NCI-H146 treated with DMSO at 0.1 percent for 48 hours (cell line): ENCODE measurements at regions not wholly inside any gene's neighbourhood (a gene's known extent, or its start where the extent isn't known, plus 50 kb on each side); places are given as distances from the start of the nearest gene placed in this dataset.
"Not testable (repeated sequence)": the region's sequence is repeated elsewhere in the genome, so short reads cannot be mapped to it uniquely, and the experiment has no call there.

Experiments
- DNase-seq: peaks from one replicate; lab custom pipeline; 2025; ENCODE audit not compliant: unreplicated experiment; lab: John Stamatoyannopoulos, UW

- no peak for DNase-seq
Observed at GRCh38 chr12:33192226-33192625, 247.4 kb downstream of the SYT10 start.

- DNase-seq = no peak
Observed at GRCh38 chr12:33187409-33187808, 252.2 kb downstream of the SYT10 start.

GRCh38 chr12:33184161-33184560, 255.5 kb downstream of the SYT10 start:
- no peak for DNase-seq

- no peak for DNase-seq
Observed at GRCh38 chr12:33182485-33182884, 257.1 kb downstream of the SYT10 start.

DNA sequence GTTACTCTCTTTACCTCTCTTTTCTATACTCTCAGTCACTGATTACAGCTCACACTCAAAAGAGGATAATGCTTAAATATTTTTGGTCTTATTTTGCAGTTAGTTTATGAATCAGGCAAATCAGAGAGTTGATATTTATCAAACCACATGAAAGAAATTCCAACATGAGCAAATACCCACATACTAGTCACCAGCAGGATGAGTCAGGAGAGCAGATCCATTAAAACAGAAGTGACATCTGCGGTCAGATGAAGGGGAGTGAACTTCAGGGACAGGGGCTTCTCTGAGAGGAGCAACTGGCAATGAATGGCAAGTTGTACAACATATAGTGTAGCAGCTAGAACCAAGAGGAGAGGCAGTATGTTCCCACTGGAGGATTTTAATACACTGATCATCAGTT, 258.7 kb downstream of the SYT10 start:
- no peak for DNase-seq

DNA sequence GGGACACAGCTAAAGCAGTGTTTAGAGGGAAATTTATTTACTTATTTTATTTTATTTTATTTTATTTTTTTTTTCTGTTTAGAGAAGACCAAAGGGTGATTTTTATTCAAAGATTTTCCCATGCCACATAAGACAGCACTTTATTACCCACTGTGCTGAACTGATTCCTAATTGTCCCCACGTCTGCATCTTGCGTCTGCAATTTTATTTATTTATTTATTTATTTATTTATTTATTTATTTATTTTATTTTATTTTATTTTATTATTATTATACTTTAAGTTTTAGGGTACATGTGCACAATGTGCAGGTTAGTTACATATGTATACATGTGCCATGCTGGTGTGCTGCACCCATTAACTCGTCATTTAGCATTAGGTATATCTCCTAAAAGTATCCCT, 269.7 kb upstream of the PKP2 start:
- DNase-seq = not testable (repeated sequence)

DNA sequence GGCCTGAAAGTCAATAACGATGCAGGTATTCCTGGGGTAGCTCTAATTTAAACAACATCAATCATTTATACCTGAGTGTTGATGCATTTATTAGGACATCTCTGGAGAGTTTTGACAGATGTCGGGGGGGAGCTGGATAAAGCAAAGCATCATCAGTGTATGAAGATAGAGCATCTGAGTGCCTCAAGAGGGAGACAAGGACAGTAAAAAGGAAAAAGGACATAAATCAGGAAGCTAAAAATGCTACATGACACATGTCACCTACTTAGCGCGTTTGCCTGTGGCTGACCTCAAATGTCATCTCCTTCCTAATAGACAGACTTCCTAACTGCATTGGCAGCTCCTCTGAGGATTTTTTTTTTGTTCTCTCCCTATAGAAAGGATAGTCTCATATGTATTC, 259.5 kb upstream of the PKP2 start:
- no peak for DNase-seq

DNA sequence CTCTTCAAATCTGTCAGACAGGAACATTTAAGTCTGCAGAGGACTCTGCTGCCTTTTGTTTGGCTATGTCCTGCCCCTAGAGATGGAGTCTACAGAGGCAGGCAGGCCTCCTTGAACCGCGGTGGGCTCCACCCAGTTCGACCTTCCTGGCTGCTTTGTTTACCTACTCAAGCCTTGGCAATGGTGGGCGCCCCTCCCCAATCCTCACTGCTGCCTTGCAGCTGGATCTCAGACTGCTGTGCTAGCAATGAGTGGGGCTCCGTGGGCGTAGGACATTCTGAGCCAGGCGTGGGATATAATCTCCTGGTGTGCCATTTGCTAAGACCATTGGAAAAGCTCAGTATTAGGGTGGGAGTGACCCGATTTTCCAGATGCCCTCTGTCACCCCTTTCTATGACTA, 250.7 kb upstream of the PKP2 start:
- DNase-seq = not testable (repeated sequence)

GRCh38 chr12:33129500-33129899, 232.9 kb upstream of the PKP2 start:
- no peak for DNase-seq

GRCh38 chr12:33125755-33126154, 229.2 kb upstream of the PKP2 start:
- no peak for DNase-seq

GRCh38 chr12:33116284-33116683, 219.7 kb upstream of the PKP2 start:
- DNase-seq = no peak

DNA sequence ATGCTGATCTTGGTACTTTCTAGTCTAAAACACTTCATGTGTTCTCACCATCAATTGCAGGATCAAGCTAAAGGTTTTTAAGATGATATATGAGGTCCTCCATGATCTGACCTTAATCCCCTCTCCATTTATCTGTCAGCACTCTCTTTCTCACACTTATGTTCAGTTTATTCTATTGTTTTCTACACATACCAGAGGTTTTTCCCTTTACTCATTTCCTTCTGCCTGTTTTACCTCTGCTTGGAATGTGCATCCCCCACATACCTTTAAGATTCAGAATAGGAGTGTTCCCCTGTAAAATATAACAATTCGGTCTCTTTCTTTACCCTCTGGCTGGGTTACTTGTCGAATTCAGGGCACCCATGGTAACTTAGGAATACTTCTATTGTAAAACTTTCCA, 219.1 kb upstream of the PKP2 start:
- DNase-seq = no peak

- no peak for DNase-seq
Observed at GRCh38 chr12:33111850-33112249, 215.3 kb upstream of the PKP2 start.

GRCh38 chr12:33107827-33108226, 211.2 kb upstream of the PKP2 start:
- not testable (repeated sequence) for DNase-seq

GRCh38 chr12:33093534-33093933, 197.0 kb upstream of the PKP2 start:
- DNase-seq = no peak

DNA sequence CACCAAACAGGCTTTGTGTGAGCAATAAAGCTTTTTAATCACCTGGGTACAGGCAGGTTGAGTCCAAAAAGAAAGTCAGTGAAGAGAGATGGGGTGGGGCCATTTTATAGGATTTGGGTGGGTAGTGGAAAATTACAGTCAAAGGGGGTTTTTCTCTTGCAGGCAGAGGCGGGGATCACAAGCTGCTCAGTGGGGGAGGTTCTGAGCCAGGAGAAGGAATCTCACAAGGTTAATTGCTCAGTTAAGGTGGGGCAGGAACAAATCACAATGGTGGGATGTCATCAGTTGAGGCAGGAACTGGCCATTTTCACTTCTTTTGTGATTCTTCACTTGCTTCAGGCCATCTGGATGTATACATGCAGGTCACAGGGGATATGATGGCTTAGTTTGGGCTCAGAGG, 191.3 kb upstream of the PKP2 start:
- not testable (repeated sequence) for DNase-seq

DNA sequence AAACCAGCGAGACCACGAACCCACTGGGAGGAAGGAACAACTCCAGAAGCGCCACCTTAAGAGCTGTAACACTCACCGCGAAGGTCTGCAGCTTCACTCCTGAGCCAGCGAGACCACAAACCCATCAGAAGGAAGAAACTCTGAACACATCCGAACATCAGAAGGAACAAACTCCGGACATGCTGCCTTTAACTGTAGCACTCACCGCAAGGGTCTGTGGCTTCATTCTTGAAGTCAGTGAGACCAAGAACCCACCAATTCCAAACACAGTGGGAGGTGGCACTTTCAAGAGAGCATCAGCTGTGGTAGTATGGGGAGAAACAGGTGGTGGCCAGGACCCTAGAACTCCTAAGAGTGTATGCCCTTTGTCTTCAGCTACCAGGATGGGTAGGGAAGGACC, 179.8 kb upstream of the PKP2 start:
- DNase-seq = not testable (repeated sequence)

DNA sequence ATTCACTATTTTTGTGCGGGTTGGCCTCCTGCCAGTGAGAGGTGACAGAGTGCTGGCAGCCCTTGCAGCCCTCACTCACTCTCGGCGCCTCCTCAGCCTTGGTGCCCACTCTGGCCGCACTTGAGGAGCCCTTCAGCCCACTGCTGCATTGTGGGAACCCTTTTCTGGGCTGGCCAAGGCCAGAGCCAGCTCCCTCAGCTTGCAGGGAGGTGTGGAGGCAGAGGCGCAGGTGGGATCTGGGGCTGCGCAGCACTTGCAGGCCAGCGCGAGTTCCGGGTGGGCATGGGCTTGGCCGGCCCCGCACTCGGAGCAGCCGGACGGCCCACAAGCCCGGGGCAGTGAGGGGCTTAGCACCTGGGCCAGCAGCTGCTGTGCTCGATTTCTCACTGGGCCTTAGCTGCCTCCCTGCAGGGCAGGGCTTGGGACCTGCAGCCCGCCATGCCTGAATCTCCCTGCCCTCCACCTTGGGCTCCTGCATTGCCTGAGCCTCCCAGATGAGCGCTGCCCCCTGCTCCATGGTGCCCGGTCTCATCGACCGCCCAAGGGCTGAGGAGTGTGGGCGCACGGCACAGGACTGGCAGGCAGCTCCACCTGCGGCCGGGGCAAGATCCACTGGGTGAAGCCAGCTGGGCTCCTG, 178.7 kb upstream of the PKP2 start:
- DNase-seq = not testable (repeated sequence)

DNA sequence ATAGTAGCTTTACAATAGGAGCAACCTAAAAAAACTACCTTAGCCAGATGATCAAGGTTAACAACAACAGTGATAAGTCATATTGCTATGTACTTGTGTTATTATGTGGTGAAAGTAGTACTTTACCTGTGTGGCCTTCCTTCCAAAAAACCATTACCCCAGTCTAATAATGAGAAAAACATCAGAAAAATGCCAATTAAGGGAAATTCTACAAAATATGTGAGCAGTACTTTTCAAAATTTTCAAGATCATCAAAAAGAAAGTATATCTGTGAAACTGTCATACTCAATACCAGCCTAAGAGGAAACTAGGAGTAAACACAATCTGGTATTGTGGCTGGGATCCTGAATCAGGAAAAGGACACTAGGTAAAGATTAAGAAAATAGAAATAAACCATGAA, 165.3 kb upstream of the PKP2 start:
- DNase-seq = no peak

GRCh38 chr12:33054371-33054770, 157.8 kb upstream of the PKP2 start:
- no peak for DNase-seq

DNA sequence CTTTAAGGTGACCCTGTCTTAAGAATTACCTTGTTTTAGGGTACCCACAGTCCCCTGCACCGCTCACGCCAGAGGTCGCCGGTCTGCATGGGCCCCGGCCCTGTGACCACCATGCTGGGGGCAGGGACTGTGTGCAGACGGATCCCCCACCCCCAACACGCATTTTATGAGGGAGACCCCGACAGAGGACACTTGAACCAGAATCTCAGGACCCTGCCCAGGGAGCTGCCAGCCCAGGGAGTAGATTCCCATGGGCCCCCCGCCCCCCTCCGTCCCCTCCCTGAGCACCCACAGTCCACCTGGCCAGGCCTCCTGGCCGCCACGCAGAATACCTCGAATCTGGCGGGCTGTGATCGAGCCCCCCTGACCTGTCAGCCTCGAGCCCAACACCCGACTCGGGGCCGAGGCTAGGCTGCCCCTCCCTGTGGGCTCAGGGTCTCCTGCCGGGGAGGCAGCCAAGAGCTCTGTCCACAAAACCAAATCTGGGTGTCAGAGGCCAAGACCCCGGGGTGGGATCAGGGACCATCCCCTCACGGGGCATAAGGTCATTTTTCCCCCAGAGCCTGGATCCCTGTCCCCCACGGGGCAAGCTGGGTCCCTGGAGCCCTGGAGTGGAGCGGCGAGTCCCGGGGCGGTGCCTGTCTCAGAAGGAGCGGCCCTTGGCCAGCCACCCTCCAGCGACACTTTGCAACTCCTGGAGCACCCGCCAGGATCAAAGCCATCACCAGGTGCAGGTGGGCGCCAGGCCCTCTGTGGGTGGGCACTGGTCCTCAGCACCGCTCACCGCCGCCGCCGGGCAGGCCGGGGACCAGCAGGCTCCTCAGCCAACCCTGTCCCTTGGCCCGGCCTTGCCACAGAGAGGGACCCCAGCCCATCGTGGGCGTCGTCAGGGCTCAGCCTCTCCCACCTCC, 155.8 kb upstream of the PKP2 start:
- DNase-seq = no peak

- DNase-seq = no peak
Observed at GRCh38 chr12:33047666-33048065, 151.1 kb upstream of the PKP2 start.
